Endothelial cell of umbilical vein (primary cell): ENCODE measurements at regions not wholly inside any gene's neighbourhood (a gene's known extent, or its start where the extent isn't known, plus 50 kb on each side); places are given as distances from the start of the nearest gene placed in this dataset.

Experiments
- BruUV-seq: library from RNA; stranded (reverse); fragments of 400-500 nt; replicated peaks from 2 replicates; lab custom pipeline; 2021; lab: Mats Ljungman, UMichigan
- CTCF ChIA-PET: fragments of 300-600, 350-600 bp; sonication (Branson Sonifier 250); formaldehyde crosslinking; loops from one replicate; lab custom pipeline; 2021; ENCODE audit warnings: antibody characterized with exemption, inconsistent platforms; lab: Charles Lee
- POLR2A ChIA-PET: fragments of 300-600, 350-600 bp; sonication (Branson Sonifier 250); formaldehyde crosslinking; loops from one replicate; lab custom pipeline; 2021; ENCODE audit warnings: antibody characterized with exemption, inconsistent platforms; lab: Charles Lee
- DNase-seq: peaks from one replicate; pipeline ENCODE4 v3.0.0-alpha.2; 2011; ENCODE audit warnings: low read depth, low spot score
- FAIRE-seq: peaks from 2 replicates; lab custom pipeline; 2011; peaks lifted over from hg19 to GRCh38; lab: Jason Lieb, UNC
- H2AFZ ChIP-seq: 2 replicates; pipeline ENCODE4 v1.6.0; 2012; ENCODE audit warnings: low read depth, low read length, control low read depth, inconsistent platforms
- H3K27ac ChIP-seq: 2 replicates; pipeline ENCODE4 v1.5.1; 2011; ENCODE audit warnings: low read depth, mild to moderate bottlenecking, control low read depth, low read length, moderate library complexity; ENCODE audit not compliant: insufficient read depth
- H3K27me3 ChIP-seq, 2 experiments: 2 replicates each; pipeline versions ENCODE4 v1.6.0 to v1.6.1; 2011; ENCODE audit warnings: low read length in 2 of 2, mixed read lengths in 1 of 2; ENCODE audit not compliant: control insufficient read depth in 2 of 2, insufficient read depth in 2 of 2
- H3K36me3 ChIP-seq, 2 experiments: 2 replicates in 1 of 2; 3 replicates in 1 of 2; pipeline ENCODE4 v1.5.1; 2011; ENCODE audit warnings: low read length in 2 of 2, mild to moderate bottlenecking in 1 of 2, moderate library complexity in 1 of 2; ENCODE audit not compliant: control insufficient read depth in 2 of 2, insufficient read depth in 2 of 2; ENCODE audit errors: extremely low read depth in 1 of 2
- H3K4me1 ChIP-seq: 3 replicates; pipeline ENCODE4 v1.5.1; 2011; ENCODE audit warnings: mild to moderate bottlenecking, low read length; ENCODE audit not compliant: control insufficient read depth, insufficient read depth; ENCODE audit errors: extremely low read depth
- H3K4me2 ChIP-seq: 2 replicates; pipeline ENCODE4 v1.6.1; 2011; ENCODE audit warnings: low read length, control low read depth, mixed read lengths; ENCODE audit not compliant: insufficient read depth
- H3K4me3 ChIP-seq, 3 experiments: fragments of 200-600 bp in 1 of 3; sonication (generic), shearing (Covaris generic) in 1 of 3; replicated peaks in 1 of 3; 2 replicates each; pipeline ENCODE4 v1.5.1; 2011 to 2016; ENCODE audit warnings: control low read depth in 3 of 3, low read length in 3 of 3, mild to moderate bottlenecking in 2 of 3, inconsistent platforms in 1 of 3, low read depth in 1 of 3, moderate library complexity in 1 of 3; ENCODE audit not compliant: insufficient read depth in 1 of 3
- H3K79me2 ChIP-seq: 2 replicates; pipeline ENCODE4 v1.6.0; 2012; ENCODE audit warnings: low read length, inconsistent platforms; ENCODE audit not compliant: control insufficient read depth, insufficient read depth
- H3K9ac ChIP-seq: replicated peaks from 2 replicates; pipeline ENCODE3; 2011; ENCODE audit warnings: low read length, control low read depth; ENCODE audit not compliant: insufficient read depth; ENCODE audit errors: extremely low read depth
- H3K9me1 ChIP-seq: replicated peaks from 3 replicates; pipeline ENCODE4 v1.6.0; 2011; ENCODE audit warnings: mild to moderate bottlenecking, low read length; ENCODE audit not compliant: control insufficient read depth, insufficient read depth; ENCODE audit errors: extremely low read depth
- H3K9me3 ChIP-seq: replicated peaks from 2 replicates; pipeline ENCODE4 v1.5.1; 2012; ENCODE audit warnings: low read length, inconsistent platforms; ENCODE audit not compliant: control insufficient read depth, insufficient read depth
- H4K20me1 ChIP-seq: replicated peaks from 2 replicates; pipeline ENCODE3; 2011; ENCODE audit warnings: mild to moderate bottlenecking, low read length; ENCODE audit not compliant: control insufficient read depth, insufficient read depth; ENCODE audit errors: extremely low read depth
- CTCF ChIP-seq, 2 donors: IDR thresholded peaks; 1 replicate in 1 of 2; 2 replicates in 1 of 2; pipeline ENCODE4 v1.5.1; 2011; ENCODE audit warnings: low read length in 2 of 2, mild to moderate bottlenecking in 2 of 2, moderate library complexity in 2 of 2, control low read depth in 1 of 2, inconsistent platforms in 1 of 2, low read depth in 1 of 2; ENCODE audit not compliant: insufficient read depth in 1 of 2; ENCODE audit errors: extremely low read depth in 1 of 2
- EZH2 ChIP-seq: IDR thresholded peaks from 2 replicates; pipeline ENCODE4 v1.6.1; 2012; ENCODE audit warnings: borderline replicate concordance, low read depth, mild to moderate bottlenecking, moderate library complexity, low read length, inconsistent platforms; ENCODE audit not compliant: severe bottlenecking
- FOS ChIP-seq: IDR thresholded peaks from 2 replicates; pipeline ENCODE4 v1.6.1; 2011; ENCODE audit warnings: mild to moderate bottlenecking, low read length, moderate library complexity, borderline replicate concordance; ENCODE audit not compliant: insufficient read depth
- GATA2 ChIP-seq: IDR thresholded peaks from 2 replicates; pipeline ENCODE4 v1.7.0; 2011; ENCODE audit warnings: low read depth, mild to moderate bottlenecking, moderate library complexity, mixed read lengths, low read length; ENCODE audit not compliant: insufficient read length, insufficient read depth
- JUN ChIP-seq: IDR thresholded peaks from 2 replicates; pipeline ENCODE4 v1.6.1; 2011; ENCODE audit warnings: borderline replicate concordance, low read depth; ENCODE audit not compliant: insufficient read length, insufficient read depth
- MAX ChIP-seq: IDR thresholded peaks from 2 replicates; pipeline ENCODE4 v1.6.1; 2011; ENCODE audit not compliant: insufficient read depth, insufficient read length
- MYC ChIP-seq: IDR thresholded peaks from one replicate; pipeline ENCODE4 v1.6.1; 2011; ENCODE audit warnings: mild to moderate bottlenecking, low read depth, low read length
- POLR2A ChIP-seq: IDR thresholded peaks from 2 replicates; pipeline ENCODE4 v1.6.1; 2012; ENCODE audit warnings: low read depth, mild to moderate bottlenecking, control low read depth, low read length
- POLR2AphosphoS5 ChIP-seq: IDR thresholded peaks from 2 replicates; pipeline ENCODE4 v1.6.1; 2012; ENCODE audit warnings: low read depth, mild to moderate bottlenecking, control low read depth, low read length, moderate library complexity; ENCODE audit not compliant: insufficient read depth
- dilution Hi-C: fragments of 300-500 bp; cut with MboI; formaldehyde crosslinking; loops from one replicate; pipeline ENCODE4 v1.15.0; 2019; ENCODE audit warnings: low sequenced_read_pairs; ENCODE audit not compliant: extremely low pct_ligation_motif_present
- intact Hi-C: fragments of 100-400 bp; cut with micrococcal nuclease; formaldehyde crosslinking; loops from one replicate; pipeline ENCODE4 v1.10.0; 2022

GRCh38 chr4:128338634-128339355 lies 51.2 kb upstream of the PGRMC2 start:
- Histone ChIP-seq H3K36me3 (no peaks in the 10 kb centered on the region), H4K20me1 (no peaks in the 10 kb centered on the region), H3K27me3 (no peaks in the 10 kb centered on the region), H3K27ac (peak overlapping the region; percentile 81), H3K9me3 (no peaks in the 10 kb centered on the region), H3K9me1 (no peaks in the 10 kb centered on the region), H3K9ac (peak overlapping the region; percentile 52), H2AFZ (no peak overlapping the region), H3K4me3 (no peak overlapping the region), H3K4me1 (peaks cover 20% of the 10 kb centered on the region), H3K79me2 (no peaks in the 10 kb centered on the region), H3K4me2 (peak overlapping the region; percentile 72)
- dilution Hi-C loops (no loop called here), intact Hi-C loops (loop anchor here (1.0 kb wide), 2 partner anchors 15 to 50 kb away; no protein-coding TSS in a partner anchor)
- ChIA-PET POLR2A (no interaction called here), CTCF (interaction anchor here (0.7 to 3.2 kb wide), 9 partner anchors 8 to 130 kb away, joined by 3 to 18 read pairs (median 3); no protein-coding TSS in a partner anchor)
- DNase-seq, result peak; percentile 73
- no peak for TF ChIP-seq POLR2A
- no peak for TF ChIP-seq MAX
- TF ChIP-seq GATA2, result peak; percentile 99
- TF ChIP-seq POLR2AphosphoS5, result peak; percentile 94
- no peak for TF ChIP-seq CTCF (IDR thresholded peaks at IDR 0.05; ENCODE audit: extremely low read depth in 1 of 2, insufficient read depth in 1 of 2, low read depth in 1 of 2, low read length in 2 of 2)
- TF ChIP-seq FOS, result peak; percentile 90
- peak; percentile 72 for TF ChIP-seq JUN
- TF ChIP-seq MYC, result peak; percentile 24
- no peak for TF ChIP-seq EZH2
- peak; percentile 83 for FAIRE-seq
- BruUV-seq, result no TSS peak
